ENCODE measurements at regions not wholly inside any gene's neighbourhood (a gene's known extent, or its start where the extent isn't known, plus 50 kb on each side); places are given as distances from the start of the nearest gene placed in this dataset.

- DNase-seq, result no peak
Observed at GRCh38 chr12:130104571-130105106, 57.6 kb upstream of the FZD10 start.

- DNase-seq, result no peak
Observed at GRCh38 chr12:130109062-130109945, 53.0 kb upstream of the FZD10 start.

DNA sequence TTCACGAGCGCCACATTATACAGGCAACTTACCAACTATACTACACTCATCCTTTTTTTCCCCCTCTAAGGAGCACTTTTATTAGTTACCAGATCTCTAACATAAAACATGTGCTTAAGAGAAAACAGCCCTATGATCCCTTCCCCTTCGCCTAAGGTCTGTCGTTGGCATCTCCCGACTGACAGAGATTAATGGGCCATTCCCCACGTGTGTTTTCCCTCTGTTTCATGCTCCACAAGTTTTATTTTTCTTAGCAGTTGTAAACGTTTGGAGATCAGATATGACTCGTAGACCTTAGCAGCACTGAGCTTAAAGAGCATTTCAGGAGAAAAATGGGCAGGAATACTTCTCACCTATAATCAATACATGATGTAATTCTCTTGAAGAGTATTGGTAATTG, 51.4 kb upstream of the FZD10 start:
- no peak for DNase-seq

- DNase-seq, result no peak
Observed at GRCh38 chr12:130111965-130112496, 50.2 kb upstream of the FZD10 start.
